HK-2 (cell line): ENCODE measurements at regions not wholly inside any gene's neighbourhood (a gene's known extent, or its start where the extent isn't known, plus 50 kb on each side); places are given as distances from the start of the nearest gene placed in this dataset.

Experiments used
- DNase-seq: peaks from one replicate; pipeline ENCODE4 v3.0.0-alpha.2; 2018; ENCODE audit not compliant: unreplicated experiment

DNA sequence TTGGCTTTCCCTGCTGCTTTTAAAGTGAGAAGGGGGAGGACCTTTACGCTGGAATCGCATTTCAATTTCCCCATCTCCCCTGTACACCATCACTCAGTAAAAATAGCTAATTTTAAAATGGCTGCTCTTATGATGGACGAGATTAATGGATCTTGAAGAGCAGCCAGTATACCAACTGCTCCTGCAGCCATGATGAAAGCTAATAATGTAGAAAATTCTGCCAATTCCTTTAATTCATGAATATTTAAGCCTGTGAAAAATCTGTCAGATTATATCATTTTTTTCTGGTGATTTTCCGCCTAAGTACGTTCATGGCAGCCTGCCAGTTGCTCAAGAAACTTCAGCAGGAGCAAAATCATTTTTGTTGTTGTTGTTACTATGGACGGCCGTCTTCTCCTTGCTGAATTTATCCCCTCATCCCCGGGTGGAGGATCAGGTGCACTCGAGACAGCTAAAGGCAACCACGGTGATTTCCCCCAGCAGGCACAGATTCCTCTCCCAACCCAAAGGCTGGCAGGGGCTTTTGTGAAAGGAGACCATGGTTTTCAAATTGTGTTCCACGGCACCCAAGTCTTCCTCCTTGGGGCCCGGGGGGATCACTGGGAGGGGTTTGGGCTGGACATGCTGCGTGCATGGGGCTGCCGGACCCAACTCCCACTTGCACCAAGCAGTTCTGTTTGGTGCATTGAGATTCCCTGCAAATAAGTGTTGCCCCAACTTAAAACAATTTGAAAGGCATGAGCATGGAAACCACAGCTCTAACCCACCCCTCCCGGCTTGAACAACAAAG lies 289.6 kb downstream of the UACA start:
- no peak for DNase-seq

- DNase-seq = no peak
Observed at GRCh38 chr15:70471517-70471916, 291.8 kb downstream of the UACA start.

DNA sequence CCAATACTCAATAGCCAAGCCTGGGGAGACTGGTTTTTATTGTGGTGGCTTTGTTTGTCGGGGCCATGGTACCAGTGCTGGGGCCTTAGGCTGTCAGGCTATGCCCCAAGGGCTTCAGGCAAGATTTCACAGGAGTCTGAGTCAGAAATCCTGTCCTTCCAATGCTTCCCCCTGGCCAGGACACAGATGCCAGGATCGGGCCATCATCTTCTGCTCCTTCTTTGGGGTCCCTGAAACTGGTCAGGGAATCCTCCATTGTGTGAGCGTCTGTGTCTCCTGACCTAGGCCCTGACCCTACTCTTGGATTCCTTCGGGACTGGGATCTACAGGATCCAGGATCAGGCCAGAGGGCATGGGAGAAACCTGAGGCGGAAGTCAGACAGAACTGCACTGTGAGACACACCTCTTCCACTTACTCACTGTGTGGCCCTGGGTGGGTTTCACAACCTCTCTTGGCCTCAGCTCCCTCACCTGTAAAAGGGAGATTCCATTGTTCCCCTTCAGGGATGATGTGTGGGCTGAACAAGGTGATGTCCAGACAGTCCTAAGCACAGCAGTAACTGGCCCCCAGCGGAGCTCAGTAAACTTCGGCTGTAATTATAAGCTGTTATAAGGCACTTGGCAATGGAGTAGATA lies 292.7 kb downstream of the UACA start:
- no peak for DNase-seq

DNA sequence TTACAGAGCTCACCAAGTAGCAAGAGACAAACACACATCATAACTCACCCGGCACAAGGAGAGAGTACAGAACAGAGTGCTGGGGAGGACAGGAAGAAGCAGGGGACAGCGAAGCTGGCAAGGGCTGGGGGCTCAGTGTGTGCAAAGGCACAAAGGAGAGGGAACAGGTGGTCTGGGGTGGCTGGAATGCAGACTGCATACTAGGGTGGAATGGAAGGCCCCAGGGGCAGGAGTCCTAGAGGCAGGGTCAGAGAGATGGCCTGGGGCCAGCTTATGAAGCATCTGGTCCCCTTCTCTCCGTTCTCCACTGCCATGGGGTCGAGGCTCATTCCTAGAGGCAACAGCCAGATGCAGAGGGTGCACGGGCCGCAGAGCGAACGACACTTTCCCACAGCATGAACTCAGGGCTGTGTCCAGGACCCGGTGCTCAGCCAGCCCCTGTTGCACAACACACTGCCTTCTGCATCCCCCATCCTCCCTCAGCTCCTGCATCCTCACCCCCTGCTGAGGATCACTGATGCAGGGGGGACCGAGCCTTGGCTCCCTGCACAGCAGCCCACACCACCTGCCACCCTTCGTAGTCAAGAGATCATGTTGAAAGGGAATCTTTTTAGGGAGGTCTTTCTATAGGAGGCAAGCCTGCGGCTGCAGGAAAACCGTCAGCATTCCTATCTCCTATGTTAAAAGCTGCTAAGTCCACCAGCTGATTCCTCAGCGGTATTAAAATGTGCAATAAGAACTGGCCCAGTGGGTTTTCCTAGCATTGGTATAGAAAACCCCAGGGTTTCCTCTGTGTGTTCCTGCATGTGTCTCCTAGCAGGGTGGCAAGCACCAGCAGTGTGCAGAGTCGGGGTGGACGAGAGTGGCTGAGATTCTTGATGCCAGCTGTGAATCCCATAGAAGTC lies 293.5 kb downstream of the UACA start:
- no peak for DNase-seq

- DNase-seq = no peak
Observed at GRCh38 chr15:70469182-70469581, 294.2 kb downstream of the UACA start.

DNA sequence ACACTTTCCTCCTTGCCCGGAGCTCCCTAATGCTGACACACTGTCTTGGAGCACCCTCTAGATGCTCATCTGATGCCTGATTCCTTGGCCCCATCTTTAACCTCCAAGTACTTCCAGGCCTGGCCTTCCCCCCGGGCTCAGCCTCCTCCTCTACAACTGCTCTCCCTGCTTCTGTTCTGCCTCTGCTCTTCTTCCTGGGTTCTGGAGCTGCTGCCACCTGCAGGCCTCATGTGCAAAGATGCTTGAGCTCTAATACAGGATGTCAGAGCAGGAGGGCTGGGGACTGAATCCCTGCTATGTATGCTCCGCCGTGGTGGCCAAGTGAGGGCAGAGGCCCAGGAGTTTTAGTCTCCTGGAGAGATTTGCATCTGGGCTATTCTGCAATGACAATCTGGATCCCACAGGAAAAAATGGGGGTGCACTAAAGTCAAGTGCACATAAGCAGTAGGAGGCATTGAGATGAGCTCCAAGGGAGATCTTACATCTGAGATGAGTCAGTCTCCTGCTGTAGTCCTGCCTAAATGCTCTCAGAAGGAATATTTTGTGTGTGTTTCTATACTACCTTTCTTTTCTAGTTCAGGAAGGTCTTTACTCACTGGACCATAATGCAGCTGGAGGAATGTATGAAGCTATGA lies 296.3 kb downstream of the UACA start:
- DNase-seq = peak; percentile 28

DNA sequence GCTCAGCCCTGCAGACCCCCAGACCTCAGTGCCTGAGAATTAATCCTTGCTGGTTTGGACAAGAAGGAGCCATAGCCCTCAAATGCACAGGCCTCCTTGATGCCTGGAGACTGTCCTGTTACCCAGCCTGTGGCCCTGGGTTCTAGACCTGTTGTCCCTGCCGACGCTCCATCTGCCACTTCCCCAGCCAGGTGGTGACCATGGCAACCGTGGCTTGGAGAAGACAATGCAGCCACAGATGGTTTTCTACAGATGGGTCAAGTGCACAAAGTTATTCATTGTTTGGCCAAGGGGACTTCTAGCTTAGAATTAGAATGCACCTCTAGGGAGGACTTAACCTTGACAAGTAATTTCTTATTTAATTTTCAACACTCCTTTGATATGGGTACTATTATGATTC lies 297.1 kb downstream of the UACA start:
- no peak for DNase-seq

- DNase-seq = no peak
Observed at GRCh38 chr15:70465812-70466211, 297.5 kb downstream of the UACA start.

DNA sequence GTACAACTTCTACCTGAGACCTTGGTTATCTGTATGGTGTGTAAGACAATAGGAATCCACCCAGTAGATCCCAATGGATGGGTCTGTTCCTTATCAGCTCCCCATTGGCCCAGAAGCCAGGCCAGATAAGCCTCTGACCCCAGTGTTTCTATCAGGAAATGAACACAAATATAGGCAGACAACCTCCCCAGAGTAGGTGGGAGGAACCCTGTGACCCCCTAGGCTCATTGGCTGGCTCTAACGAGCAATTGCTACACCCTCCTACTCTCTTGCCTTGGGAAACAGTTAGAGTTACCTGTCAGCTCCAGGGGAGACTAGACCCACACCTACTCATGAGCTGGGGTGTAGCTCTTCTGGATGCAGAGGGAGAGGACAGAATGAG lies 299.9 kb downstream of the UACA start:
- DNase-seq = no peak

GRCh38 chr15:70461992-70462391 lies 301.4 kb downstream of the UACA start:
- DNase-seq = no peak

- DNase-seq = no peak
Observed at GRCh38 chr15:70461017-70461416, 302.3 kb downstream of the UACA start.

DNA sequence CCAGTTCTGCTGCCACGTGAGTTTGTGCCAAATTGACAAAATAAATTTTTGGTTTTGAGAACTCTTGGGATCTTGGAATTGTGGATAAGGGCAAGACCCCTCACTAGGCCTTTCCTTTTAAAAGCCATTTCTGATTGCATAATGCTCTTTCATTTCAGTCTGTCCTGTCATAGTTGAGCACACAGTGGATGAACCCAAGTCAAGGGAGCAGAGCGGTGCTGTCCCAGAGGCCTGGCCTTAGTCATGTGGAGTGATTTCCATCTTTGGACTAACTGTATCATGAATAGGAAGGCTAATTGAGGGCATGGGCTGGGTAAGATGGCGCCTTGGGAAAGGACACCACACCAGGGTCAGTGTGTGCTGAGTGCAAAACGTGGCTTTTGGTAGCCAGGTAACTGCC lies 304.0 kb downstream of the UACA start:
- DNase-seq = no peak

DNA sequence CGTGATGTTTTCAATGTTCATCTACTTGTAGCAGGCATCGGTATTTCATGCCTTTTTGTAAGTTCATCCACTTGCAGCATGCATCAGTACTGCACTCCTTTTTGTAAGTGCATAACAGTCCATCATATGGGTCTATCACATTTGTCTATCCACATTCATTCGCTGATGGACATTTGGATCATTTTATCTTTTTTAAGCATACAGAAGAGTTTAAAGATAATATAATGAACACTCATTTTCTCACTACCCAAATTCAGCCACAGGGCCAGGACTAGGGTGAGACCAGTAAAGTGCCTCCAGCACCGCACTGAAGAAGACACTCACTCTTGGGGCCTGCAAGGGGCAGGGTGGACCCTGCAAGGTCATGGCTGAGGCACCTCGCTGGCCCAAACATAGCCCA lies 309.6 kb downstream of the UACA start:
- no peak for DNase-seq

DNA sequence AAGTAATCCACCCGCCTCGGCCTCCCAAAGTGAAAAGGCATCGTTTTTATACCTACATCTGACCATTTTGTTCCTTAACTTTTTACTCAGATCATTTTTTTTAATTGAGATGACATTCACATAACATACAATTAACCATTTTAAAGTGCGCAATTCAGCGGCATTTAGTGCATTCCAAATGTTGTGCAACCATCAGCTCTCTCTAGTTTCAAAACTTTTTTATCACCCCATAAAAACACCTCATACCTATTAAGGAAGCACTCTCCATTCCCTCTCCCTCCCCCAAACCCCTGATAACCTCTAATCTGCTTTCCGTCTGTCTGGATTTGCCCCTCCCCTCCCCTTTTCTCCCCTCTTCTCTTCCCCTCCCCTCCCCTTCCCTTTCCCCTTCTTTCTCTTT lies 310.1 kb downstream of the UACA start:
- no peak for DNase-seq

DNA sequence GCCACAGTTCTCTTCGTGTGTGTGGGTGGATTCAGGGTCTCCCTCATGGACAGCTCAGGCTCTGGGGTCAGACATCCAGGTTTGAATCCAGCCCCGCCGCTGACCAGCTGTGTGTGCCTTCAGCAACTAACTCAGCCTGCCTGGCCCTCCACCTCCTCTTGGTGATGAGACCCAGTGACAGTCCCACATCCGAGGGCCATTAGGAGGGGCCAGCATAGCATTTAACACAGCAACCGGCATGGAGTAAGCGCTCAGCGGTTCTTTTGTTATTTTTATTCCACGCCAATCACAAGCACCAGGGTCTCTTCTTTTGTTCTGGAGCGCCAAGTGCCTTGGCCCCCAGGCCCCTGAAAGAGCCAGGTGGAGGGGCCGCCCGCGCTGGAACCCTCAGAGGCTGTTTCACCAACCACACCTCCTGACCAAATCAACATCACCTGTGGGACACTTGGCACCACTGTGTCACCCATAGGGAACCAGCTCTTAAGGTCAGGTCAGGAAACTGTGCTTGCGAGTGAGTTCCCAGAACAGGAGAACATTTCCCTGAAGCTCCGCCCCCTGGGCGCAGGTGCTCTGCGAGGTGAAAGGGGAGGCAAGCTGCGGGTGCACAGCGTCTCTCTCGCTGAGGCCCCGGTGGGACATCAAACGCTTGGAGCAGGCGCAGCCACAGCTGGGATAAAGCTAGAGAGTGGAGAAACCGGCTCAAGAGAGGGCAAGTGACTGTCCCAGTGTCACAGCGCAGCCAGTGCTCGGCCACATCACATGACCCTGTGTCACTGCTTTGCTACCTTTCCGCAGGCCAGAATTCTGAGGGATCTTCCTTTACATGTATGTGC lies 311.3 kb downstream of the UACA start:
- DNase-seq = no peak

DNA sequence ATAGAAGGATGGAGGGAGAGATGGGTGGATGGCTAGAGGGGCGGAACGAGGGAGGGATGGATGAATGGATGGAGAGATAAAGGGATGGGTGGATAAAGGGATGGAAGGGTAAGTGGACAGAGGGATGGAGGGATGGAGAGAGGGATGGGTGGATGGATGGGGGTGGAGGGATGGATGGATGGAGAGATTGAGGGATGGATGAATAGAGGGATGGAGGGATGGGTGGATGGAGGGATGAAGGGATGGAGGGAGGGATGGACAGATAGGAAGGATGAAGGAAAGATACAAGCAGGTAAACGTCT lies 313.3 kb downstream of the UACA start:
- no peak for DNase-seq

DNA sequence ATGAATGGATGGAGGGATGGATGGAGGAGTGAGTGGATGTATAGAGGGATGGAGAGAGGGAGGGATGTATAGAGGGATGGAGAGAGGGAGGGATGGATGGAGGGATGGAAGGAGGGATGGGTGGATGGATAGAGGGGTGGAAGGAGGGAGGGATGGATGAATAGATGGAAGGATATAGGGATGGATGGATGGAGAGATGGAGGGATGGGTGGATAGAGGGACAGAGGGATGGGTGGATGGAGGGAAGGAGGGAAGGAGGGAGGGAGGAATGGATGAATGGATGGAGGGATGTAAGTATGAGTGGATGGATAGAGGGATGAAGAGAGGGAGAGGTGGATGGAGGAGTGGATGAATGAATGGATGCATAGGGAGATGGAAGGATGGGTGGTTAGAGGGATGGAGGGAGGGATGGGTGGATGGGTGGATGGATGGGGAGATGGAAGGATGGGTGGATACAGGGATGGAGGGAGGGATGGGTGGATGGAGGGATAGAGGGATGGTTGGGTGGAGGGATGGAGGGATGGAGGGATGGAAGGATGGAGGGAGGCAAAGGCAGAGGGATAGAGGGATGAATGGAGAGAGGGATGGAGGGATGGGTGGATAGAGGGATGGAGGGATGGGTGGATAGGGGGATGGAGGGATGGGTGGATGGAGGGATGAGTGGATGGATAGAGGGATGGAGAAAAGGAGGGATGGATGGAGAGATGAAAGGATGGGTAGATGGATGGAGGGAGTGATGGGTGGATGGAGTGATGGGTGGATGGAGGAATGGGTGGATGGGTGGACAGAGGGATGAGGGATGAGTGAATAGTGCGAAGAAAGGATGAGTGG lies 313.8 kb downstream of the UACA start:
- no peak for DNase-seq

GRCh38 chr15:70447928-70448698 lies 315.2 kb downstream of the UACA start:
- DNase-seq = no peak

GRCh38 chr15:70447521-70447920 lies 315.8 kb downstream of the UACA start:
- DNase-seq = no peak

GRCh38 chr15:70447081-70447480 lies 316.3 kb downstream of the UACA start:
- no peak for DNase-seq
